ENCODE measurements at regions not wholly inside any gene's neighbourhood (a gene's known extent, or its start where the extent isn't known, plus 50 kb on each side); places are given as distances from the start of the nearest gene placed in this dataset.

DNA sequence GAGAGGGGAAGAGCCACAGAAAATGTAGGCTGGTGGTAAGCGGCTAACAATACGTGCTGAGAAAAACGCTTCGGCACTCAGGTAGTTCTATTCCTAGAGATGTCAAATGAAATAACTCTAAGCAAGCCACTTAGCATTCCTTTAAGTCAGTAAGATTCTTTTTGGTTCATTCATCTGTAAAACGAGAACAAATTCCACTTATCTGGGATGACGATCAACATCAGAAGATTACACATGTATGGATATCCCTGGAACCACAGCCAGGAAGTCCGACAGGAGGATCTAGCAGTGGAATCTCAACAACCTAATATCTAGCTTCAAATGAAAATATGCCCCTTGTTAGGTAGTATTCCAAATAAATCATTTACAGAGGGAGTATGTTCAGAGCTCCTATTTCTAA, 74.6 kb upstream of the CDKN3 start:
- peak; percentile 30 for DNase-seq

DNA sequence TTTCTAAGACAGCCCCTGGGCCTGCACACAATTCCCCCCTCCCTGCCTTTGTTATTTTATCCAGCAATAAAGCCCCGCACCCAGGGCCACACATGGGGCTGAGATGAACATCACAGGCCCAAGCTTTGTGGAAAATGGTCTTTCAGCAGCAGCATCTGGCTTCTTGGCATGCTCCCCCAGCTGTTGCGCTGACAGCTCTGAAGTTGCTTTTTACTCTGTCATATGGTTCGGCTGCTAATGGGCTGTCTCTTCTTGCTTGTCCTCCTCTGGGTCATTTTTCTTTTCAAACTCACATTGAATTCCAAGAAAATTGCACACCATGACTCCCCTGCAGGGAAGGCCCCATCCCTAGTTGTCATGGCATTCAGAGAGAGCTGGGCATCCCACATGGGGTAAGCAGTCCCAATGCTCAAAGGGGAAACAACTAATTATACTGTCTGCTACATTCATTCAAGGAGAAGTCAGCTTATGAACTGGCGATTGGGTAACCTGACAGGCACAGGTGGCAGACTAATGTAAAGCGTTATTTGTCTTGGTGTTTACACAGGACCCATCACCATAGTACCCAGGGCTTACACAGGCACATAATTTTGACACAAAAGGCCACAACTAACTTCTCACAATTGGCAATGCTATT, 74.0 kb upstream of the CDKN3 start:
- peak; percentile 8 for DNase-seq

DNA sequence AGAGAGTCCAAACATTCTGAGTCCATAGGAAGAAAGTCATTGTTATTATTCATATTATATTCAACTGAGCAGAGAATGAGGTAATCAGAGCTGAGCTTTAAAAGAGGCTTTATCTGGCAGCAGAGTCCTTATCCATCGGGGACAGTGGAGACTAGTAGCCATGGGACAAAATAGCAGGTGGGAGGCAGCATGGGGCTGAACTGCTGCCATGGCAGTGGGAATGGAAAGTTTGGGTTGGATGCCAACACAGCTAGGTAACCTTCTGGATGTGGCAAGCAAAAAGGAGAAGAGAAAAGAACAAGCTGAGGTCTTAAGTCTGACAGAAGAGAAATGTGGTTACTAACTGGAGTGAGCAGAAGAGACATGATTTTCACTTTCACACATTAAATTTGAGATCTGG, 71.0 kb upstream of the CDKN3 start:
- no peak for DNase-seq

DNA sequence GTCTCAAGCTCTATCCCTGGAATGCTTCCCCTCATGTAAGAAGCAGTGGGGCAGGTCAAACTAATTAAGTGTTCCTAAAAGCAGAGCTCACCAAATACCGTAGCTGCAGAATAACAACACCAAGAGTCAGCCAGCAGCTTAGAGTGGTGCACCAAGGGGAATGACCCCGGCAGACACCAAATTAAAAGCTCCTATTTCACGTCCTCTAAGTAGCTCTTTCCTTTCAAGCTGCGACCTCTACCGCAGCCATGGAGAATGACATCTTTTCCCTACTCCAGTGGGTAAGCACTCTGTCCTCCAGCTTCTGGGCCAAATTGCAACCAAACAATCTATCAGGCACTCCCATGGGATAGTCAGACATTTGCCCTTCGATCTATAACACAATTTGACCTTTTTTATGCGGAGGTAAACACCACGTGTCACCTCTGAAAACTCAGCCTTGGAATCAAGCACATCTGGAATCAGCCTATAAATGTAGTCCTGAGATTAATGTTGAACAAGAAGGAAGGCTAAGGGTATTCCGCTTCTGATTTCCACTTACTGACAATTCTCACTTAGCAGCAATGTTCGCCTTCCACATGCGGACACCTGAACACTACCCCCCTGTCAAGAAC, 67.6 kb upstream of the CDKN3 start:
- DNase-seq = peak; percentile 63

DNA sequence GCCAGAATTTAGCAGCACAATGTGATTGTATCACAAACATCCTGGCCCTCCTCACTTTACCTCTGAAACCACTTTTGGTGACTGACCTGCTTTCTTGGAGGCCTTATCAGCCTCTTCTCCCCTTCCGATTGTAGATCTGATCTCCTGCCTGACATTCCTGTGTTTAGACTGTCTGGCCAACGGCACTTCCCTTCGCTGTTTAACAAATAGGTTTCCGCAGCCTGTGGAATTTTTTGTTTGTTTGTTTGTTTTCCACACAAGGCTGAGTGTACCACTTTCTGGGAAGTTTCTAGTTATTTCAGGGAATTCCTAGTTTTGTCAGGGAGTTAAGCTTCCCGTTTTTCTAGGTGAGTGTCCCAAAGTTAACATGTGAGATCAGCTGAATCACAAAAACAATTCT, 65.9 kb upstream of the CDKN3 start:
- no peak for DNase-seq

DNA sequence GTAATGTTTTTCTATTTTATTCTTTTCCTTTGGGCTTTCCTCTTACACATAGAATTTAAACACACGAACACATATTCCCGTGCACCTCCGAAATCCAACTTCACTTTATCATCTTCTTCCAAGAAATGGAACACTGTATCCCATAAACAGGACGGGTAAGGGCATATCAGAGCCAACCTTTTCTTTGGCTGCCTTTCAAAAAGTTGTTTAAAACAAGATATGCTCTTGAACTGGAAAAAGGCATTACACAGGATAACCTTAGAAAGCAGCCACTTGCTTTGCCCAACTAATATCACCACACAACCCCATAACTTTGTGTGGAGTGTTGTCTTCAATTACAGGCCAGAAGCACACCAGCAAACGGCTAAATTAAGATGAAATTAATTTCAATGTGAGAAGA, 65.3 kb upstream of the CDKN3 start:
- DNase-seq = no peak

DNA sequence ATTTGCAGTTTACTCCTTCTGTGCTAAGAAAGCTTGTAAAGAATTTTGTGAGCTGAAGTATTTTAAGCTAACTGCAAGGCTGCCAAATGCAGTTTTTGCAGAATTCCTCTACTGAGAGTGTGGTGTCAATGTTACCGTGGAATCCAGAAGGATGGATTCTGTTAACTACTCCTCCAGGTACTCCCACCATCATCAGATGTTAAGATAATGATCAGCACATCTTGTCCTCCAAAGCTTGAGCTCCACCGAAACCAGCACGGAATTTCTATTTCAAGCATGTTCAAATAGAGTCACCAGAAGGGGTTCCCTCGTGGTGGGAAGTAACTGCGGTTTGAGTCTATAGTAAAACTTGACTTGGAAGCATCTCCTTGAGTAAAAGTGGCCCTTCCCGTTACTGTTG, 64.3 kb upstream of the CDKN3 start:
- DNase-seq = no peak

DNA sequence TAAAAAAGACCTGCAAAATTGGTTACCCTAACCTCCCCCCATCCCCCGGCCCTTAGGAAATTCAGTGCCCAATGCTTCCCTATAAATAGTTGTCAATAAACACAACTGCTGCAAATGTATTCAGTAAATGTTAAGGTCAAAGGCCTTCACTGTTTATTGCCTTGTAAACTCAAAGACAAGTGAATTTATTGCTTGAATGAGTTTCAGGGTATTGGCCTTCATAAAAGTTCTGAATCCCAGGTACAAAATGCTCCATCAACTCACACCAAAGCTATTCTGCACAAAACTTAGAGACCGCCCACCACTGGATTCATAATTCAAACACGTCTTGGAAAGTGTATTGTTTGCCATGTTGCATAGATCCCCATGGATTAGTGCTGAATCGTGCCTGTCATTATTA, 63.3 kb upstream of the CDKN3 start:
- no peak for DNase-seq

DNA sequence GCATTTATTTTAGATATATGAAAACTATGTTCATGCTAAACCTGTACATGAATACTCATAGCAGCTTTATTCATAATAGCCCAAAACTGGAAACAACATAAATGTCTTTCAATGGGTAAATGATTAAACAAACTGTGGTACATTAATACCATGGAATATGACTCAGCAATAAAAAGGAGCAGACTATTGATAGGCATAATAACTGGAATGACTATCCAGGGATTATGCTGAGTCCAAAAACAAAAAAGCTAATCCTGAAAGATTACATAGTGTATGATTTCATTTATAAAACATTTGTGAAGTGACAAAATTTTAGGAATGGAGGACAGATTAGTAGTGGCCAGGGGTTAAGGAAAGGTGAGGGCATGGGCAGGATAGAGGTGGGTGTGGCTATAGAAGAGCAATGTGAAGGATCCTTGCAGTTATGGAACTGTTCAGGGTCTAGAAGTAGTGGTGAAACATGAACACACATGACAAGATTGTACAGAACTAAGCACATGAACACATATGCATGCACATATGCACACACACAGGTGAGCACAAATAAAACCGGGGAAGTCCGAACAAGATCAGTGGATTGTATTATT, 61.1 kb upstream of the CDKN3 start:
- DNase-seq = no peak

DNA sequence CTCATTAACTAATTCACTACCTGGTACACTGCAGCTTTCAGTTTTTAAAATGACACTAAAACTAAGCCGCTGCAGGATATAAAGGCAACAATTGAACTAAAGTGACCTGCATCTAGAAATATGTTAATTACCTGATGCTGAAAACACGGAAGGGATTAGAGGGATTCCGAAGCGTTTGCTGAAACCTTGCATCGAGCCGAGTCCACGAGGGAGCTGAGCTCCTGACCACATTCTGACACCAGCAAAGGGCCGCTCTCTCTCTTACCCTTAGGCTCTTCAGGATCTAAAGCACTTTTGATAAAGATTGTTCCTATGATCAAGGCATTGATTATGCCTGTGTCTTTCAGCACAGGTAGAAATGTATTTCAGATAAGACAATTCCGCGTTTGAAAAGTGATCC, 59.5 kb upstream of the CDKN3 start:
- no peak for DNase-seq

DNA sequence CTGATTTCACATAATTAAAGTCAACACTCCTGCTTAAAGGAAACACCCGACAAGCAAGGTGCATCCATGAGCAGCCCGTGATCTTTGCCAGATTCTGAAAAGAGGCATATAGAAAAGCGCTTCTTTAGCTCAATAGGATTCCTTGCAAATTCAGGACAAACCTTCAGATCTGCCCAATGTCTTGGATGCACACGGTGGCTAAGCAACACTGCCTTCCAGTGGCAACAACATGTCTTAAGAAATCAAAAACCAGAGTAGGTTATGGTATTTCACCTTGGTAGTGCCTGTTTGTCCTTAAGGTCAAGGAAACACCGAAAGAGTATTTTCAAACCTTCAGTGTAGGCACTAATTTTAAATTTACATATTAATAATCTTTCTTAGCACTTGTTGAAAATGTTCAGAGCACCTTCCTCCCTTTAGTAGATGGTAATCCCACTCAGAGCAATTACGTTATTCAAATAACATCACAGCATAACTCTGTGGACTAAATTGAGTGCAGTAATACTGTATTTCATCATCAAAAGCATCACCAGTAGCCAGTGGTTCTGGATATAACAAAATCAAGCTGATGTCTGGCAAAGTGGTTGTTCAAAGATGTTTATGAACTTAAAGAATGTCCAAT, 58.0 kb upstream of the CDKN3 start:
- DNase-seq = peak; percentile 42

DNA sequence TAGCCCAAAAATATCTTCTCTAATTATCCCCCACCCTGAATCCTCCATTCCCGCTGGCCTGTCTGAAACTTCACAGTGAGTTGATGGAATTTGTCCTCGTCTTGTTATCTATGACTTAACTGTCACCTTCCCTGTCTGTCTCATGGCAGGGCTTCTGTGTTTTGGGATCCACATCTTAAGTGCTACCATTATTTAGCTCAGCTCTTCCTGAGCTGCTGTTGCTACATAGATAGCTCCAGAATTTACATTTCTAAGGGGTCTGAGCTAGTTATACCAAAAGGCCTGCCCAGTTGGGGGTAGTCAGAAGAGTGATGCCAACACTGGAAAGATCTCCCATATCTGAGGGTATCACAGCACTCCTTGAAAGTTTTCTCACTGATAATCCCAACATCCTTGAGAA, 57.0 kb upstream of the CDKN3 start:
- DNase-seq = no peak

DNA sequence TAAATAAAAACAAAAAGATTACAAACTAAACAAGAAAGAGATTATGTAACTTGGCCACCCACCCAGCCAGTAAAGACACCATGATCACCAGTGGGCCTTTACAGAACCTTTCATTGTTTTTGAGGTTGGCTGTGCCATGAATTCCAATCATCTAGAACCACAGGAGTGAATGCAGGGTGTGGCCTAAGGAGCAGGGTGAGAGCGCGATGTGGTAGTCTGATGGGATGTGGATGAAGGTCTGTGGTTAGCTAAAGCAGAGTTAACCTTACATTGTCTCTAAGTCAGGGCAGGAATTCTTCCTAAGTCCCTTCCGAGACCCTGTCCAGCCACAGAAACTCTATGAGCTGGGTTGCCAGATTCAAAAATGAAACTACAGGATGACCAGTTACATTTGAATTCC, 54.0 kb upstream of the CDKN3 start:
- no peak for DNase-seq

DNA sequence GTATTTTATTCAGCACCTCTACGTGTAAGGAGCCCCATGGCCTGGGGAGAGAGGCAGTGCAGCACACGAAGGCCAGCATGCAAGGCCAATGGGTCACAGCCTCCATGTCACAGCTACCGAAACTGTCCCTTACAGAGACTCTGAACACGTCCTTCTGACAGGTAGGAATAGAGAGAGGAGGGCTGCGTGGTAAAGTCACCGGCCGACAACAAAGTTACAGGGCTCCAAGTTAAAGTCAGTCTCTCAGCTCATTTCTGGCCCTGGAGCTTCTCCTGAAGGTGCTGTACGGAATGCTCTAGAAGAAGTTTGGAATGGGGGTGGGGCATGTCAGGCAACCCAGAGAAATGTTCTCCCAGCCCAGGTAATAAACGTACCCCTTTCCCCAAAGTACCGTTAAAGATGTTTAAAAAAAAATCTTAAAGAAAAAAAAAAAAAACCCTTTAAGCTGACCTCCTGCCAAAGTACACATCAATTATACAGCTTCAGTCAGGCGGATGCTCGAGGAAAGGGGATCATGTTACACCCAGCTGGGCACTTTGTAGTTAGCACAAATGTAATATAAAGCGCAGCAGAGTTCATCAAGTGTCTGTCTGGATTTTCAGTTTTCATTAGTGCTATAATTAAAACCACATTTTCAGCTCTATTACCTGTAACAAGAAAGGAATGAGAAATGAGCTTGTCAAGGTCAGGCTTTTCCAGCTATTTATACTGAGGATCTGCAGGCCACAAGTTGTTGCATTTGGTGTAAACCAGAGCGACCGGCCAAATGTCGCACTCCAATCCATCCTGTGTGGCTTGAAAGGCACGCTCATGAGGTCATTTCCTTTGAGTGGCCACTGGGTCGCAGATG, 53.3 kb upstream of the CDKN3 start:
- DNase-seq = peak; percentile 49

DNA sequence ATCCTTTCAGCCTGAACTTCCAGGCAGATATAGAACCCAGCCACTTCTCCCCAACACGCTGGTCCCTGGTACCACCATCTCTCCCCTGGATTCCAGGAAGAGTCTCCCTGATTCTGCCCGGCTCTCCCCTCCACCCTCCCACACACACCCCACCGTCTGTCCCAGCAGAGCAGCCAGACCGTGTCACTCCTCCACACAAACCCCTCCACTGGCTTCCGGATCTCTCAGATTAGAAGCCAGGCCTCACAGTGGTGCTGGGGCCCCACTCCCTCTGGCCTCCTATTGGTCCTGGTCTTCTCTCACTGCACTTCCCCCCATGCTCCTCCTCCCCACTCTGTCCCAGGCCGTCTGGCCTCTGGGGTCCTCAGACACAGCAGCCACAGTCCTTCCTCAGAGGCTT, 52.4 kb upstream of the CDKN3 start:
- no peak for DNase-seq

DNA sequence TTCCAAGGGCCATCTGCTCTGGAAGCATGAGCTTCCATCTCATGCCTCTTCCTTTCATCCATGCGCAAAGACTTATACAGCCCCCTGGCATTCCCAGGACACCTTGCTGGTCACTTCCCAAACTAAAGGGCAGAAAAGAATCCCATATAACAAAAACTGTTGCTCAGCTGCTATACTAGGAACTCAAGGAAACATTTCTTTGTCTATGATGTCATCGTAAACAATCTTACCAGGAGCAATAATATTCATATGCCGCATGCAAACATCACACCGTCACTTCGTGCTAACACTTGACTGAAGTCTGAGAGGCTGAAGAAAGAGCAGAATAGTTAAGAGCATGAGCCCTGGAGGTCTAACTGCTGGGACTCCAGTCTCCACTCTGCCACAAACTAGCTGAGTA, 50.5 kb upstream of the CDKN3 start:
- DNase-seq = no peak
